SK-N-SH (cell line): ENCODE measurements at regions not wholly inside any gene's neighbourhood (a gene's known extent, or its start where the extent isn't known, plus 50 kb on each side); places are given as distances from the start of the nearest gene placed in this dataset.

ENCODE experiments used
- CTCF ChIA-PET: fragments of 300-600, 350-600 bp; formaldehyde crosslinking; extraction: SDS; loops from one replicate; lab custom pipeline; 2021; lab: Yijun Ruan, JAX
- POLR2A ChIA-PET: fragments of 350-600 bp; sonication (Branson Sonifier 250); formaldehyde crosslinking; extraction: SDS; loops from one replicate; lab custom pipeline; 2020; ENCODE audit warnings: antibody characterized with exemption, inconsistent platforms; lab: Yijun Ruan, JAX
- DNase-seq: peaks from one replicate; pipeline ENCODE4 v3.0.0; 2012
- H2AFZ ChIP-seq: fragments of 200-600 bp; sonication (generic); 2 replicates; pipeline ENCODE4 v1.8.1; 2016; ENCODE audit warnings: antibody characterized with exemption, mild to moderate bottlenecking, low read depth
- H3F3A ChIP-seq: fragments of 200-600 bp; sonication (generic); replicated peaks from 2 replicates; pipeline ENCODE3; 2016; ENCODE audit warnings: antibody characterized with exemption, mild to moderate bottlenecking; ENCODE audit not compliant: insufficient read depth
- H3K27ac ChIP-seq, 2 experiments: fragments of 200-500 bp in 1 of 2; fragments of 200-600 bp in 1 of 2; sonication (Bioruptor generic) in 1 of 2; sonication (generic), shearing (Covaris generic) in 1 of 2; 2 replicates each; pipeline versions ENCODE4 v1.5.1 to v1.6.1; 2014 to 2016; ENCODE audit warnings: low read depth in 2 of 2, inconsistent platforms in 1 of 2, low read length in 1 of 2, mild to moderate bottlenecking in 1 of 2, mixed read lengths in 1 of 2
- H3K27me3 ChIP-seq: fragments of 200-600 bp; sonication (generic), shearing (Covaris generic); 2 replicates; pipeline ENCODE4 v1.6.1; 2016; ENCODE audit warnings: mixed run types; ENCODE audit not compliant: insufficient read depth
- H3K36me3 ChIP-seq, 2 experiments: fragments of 200-500 bp in 1 of 2; fragments of 200-600 bp in 1 of 2; sonication (Bioruptor generic) in 1 of 2; sonication (generic) in 1 of 2; replicated peaks in 1 of 2; 2 replicates each; pipeline versions ENCODE3 to v1.5.1; 2014 to 2016; ENCODE audit warnings: low read length in 1 of 2, mild to moderate bottlenecking in 1 of 2; ENCODE audit not compliant: insufficient read depth in 2 of 2, control insufficient read depth in 1 of 2
- H3K4me1 ChIP-seq, 2 experiments: fragments of 200-500 bp in 1 of 2; fragments of 200-600 bp in 1 of 2; sonication (Bioruptor generic) in 1 of 2; sonication (generic), shearing (Covaris generic) in 1 of 2; 2 replicates each; pipeline versions ENCODE4 v1.5.1 to v1.6.1; 2014 to 2016; ENCODE audit warnings: low read depth in 1 of 2, low read length in 1 of 2, mixed run types in 1 of 2; ENCODE audit not compliant: insufficient read depth in 2 of 2, control insufficient read depth in 1 of 2
- H3K4me2 ChIP-seq: fragments of 200-600 bp; sonication (generic), shearing (Covaris generic); 2 replicates; pipeline ENCODE4 v1.6.1; 2017; ENCODE audit warnings: mixed run types
- H3K4me3 ChIP-seq, 2 experiments: fragments of 200-500 bp in 1 of 2; fragments of 200-600 bp in 1 of 2; sonication (Bioruptor generic) in 1 of 2; sonication (generic), shearing (Covaris generic) in 1 of 2; 2 replicates each; pipeline versions ENCODE4 v1.5.1 to v1.8.1; 2014 to 2016; ENCODE audit warnings: low read depth in 2 of 2, inconsistent platforms in 1 of 2, low read length in 1 of 2, mild to moderate bottlenecking in 1 of 2, mixed read lengths in 1 of 2, moderate library complexity in 1 of 2
- H3K79me2 ChIP-seq: fragments of 200-600 bp; sonication (generic); 2 replicates; pipeline ENCODE4 v1.8.1; 2017; ENCODE audit warnings: mild to moderate bottlenecking; ENCODE audit not compliant: insufficient read depth
- H3K9ac ChIP-seq: fragments of 200-600 bp; sonication (generic); 2 replicates; pipeline ENCODE4 v1.6.1; 2017; ENCODE audit warnings: mixed run types
- H3K9me2 ChIP-seq: fragments of 200-600 bp; sonication (generic); 2 replicates; pipeline ENCODE4 v1.6.1; 2017; ENCODE audit warnings: mixed run types
- H3K9me3 ChIP-seq: fragments of 200-600 bp; sonication (generic); 2 replicates; pipeline ENCODE4 v1.6.1; 2017; ENCODE audit warnings: mixed run types, mild to moderate bottlenecking, moderate library complexity
- H4K20me1 ChIP-seq: fragments of 200-600 bp; sonication (generic); 2 replicates; pipeline ENCODE4 v1.6.1; 2017; ENCODE audit warnings: mild to moderate bottlenecking, mixed run types; ENCODE audit not compliant: insufficient read depth
- EP300 ChIP-seq, 2 experiments: IDR thresholded peaks; 2 replicates each; pipeline versions ENCODE4 v1.4.0 to v1.6.1; 2012; ENCODE audit warnings: borderline replicate concordance in 1 of 2, low read depth in 1 of 2, low read length in 1 of 2
- FOSL2 ChIP-seq: IDR thresholded peaks from 2 replicates; pipeline ENCODE4 v1.4.0; 2012; ENCODE audit warnings: low read depth, mild to moderate bottlenecking, moderate library complexity, borderline replicate concordance
- FOXJ3 ChIP-seq: sonication (generic); formaldehyde crosslinking; IDR thresholded peaks from 2 replicates; pipeline ENCODE4 v1.5.1; 2020; ENCODE audit warnings: mild to moderate bottlenecking, missing genetic modification reagents
- GATA2 ChIP-seq: sonication (generic); formaldehyde crosslinking; IDR thresholded peaks from 2 replicates; pipeline ENCODE4 v1.5.0; 2020; ENCODE audit warnings: mild to moderate bottlenecking, missing genetic modification reagents
- MAX ChIP-seq: IDR thresholded peaks from 2 replicates; pipeline ENCODE4 v1.4.0; 2012; ENCODE audit warnings: low read depth
- NRF1 ChIP-seq: IDR thresholded peaks from 2 replicates; pipeline ENCODE4 v1.6.1; 2012; ENCODE audit warnings: low read depth, mild to moderate bottlenecking, low read length
- POLR2AphosphoS5 ChIP-seq: IDR thresholded peaks from 2 replicates; pipeline ENCODE4 v1.6.1; 2012; ENCODE audit warnings: low read depth, low read length
- REST ChIP-seq: IDR thresholded peaks from 2 replicates; pipeline ENCODE4 v1.6.1; 2012; ENCODE audit warnings: mild to moderate bottlenecking, low read depth, low read length, moderate library complexity
- TCF12 ChIP-seq: IDR thresholded peaks from 2 replicates; pipeline ENCODE4 v1.4.0; 2012
- TEAD4 ChIP-seq: IDR thresholded peaks from 2 replicates; pipeline ENCODE4 v1.4.0; 2012; ENCODE audit warnings: mild to moderate bottlenecking, borderline replicate concordance; ENCODE audit not compliant: insufficient read depth
- USF1 ChIP-seq: IDR thresholded peaks from 2 replicates; pipeline ENCODE4 v1.4.0; 2012; ENCODE audit warnings: low read depth, borderline replicate concordance
- USF2 ChIP-seq: fragments of 150-350 bp; IDR thresholded peaks from 2 replicates; pipeline ENCODE4 v1.6.1; 2017; ENCODE audit warnings: antibody characterized with exemption, low read length, low read depth, borderline replicate concordance

GRCh38 chr5:152549709-152550108 lies 144.6 kb upstream of the NMUR2 start (continued):
- TF ChIP-seq USF2 (no peak), TCF12 (no peak), FOSL2 (no peak), POLR2AphosphoS5 (no peak), GATA2 (CRISPR knock-in tag) (no peak)

- CTCF ChIA-PET, result interaction anchor here (1.2 to 1.3 kb wide), 2 partner anchors 9 to 18 kb away, joined by 4 read pairs; no protein-coding TSS in a partner anchor
- Histone ChIP-seq H3K9ac (no peak overlapping the region), H3K9me2 (no peaks in the 10 kb centered on the region), H3K4me2 (no peak overlapping the region), H4K20me1 (no peaks in the 10 kb centered on the region), H3F3A (peaks cover 8% of the 10 kb centered on the region), H3K4me1 (0 out of 4 replicates have a peak, but pooled peaks cover 0 to 4% of the 10 kb centered on the region in 2 experiments), H3K36me3 (no peaks in the 10 kb centered on the region), H3K79me2 (no peaks in the 10 kb centered on the region), H2AFZ (no peak overlapping the region), H3K27me3 (no peaks in the 10 kb centered on the region), H3K4me3 (no peak overlapping the region), H3K9me3 (no peaks in the 10 kb centered on the region), H3K27ac (no peak overlapping the region)
- DNase-seq, result no peak
- POLR2A ChIA-PET, result no interaction called here
- TF ChIP-seq NRF1 (no peak), USF1 (no peak), EP300 (IDR thresholded peaks at IDR 0.05; ENCODE audit: borderline replicate concordance in 1 of 2, low read depth in 1 of 2, low read length in 1 of 2) (no peak), TEAD4 (no peak), MAX (no peak), FOXJ3 (CRISPR knock-in tag) (no peak), REST (no peak)
Observed at GRCh38 chr5:152551061-152551460, 146.0 kb upstream of the NMUR2 start.
